WTC11 (cell line): ENCODE measurements at regions not wholly inside any gene's neighbourhood (a gene's known extent, or its start where the extent isn't known, plus 50 kb on each side); places are given as distances from the start of the nearest gene placed in this dataset.

Experiments
- CBFB ChIP-seq: sonication (generic); formaldehyde crosslinking; IDR thresholded peaks from 2 replicates; pipeline ENCODE4 v1.8.1; 2022; ENCODE audit warnings: mild to moderate bottlenecking, low read depth, missing genetic modification reagents
- IRF2 ChIP-seq: sonication (generic); formaldehyde crosslinking; IDR thresholded peaks from 2 replicates; pipeline ENCODE4 v1.8.0; 2022; ENCODE audit warnings: low read depth, missing genetic modification reagents, borderline replicate concordance
- NR2C2 ChIP-seq: sonication (generic); formaldehyde crosslinking; IDR thresholded peaks from 2 replicates; pipeline ENCODE4 v1.8.0; 2022; ENCODE audit warnings: mild to moderate bottlenecking, missing genetic modification reagents
- SP1 ChIP-seq: sonication (generic); formaldehyde crosslinking; conservative IDR thresholded peaks from 2 replicates; pipeline ENCODE4 v1.8.1; 2022; ENCODE audit warnings: missing genetic modification reagents
- TF ChIP-seq, protein P1 (sequence below): sonication (generic); formaldehyde crosslinking; IDR thresholded peaks from 2 replicates; pipeline ENCODE4 v1.8.0; 2022; ENCODE audit warnings: mild to moderate bottlenecking, missing genetic modification reagents
- TF ChIP-seq, protein P2 (sequence below): sonication (generic); formaldehyde crosslinking; IDR thresholded peaks from 2 replicates; pipeline ENCODE4 v1.8.0; 2022; ENCODE audit warnings: mild to moderate bottlenecking, missing genetic modification reagents
- TF ChIP-seq, protein P3 (sequence below): fragments of 200-600 bp; IDR thresholded peaks from 2 replicates; pipeline ENCODE4 v1.8.0; 2022; ENCODE audit warnings: antibody characterized with exemption
- TF ChIP-seq, protein P4 (sequence below): sonication (generic); formaldehyde crosslinking; IDR thresholded peaks from 2 replicates; pipeline ENCODE4 v1.8.1; 2022; ENCODE audit warnings: low read depth, missing genetic modification reagents, borderline replicate concordance

DNA sequence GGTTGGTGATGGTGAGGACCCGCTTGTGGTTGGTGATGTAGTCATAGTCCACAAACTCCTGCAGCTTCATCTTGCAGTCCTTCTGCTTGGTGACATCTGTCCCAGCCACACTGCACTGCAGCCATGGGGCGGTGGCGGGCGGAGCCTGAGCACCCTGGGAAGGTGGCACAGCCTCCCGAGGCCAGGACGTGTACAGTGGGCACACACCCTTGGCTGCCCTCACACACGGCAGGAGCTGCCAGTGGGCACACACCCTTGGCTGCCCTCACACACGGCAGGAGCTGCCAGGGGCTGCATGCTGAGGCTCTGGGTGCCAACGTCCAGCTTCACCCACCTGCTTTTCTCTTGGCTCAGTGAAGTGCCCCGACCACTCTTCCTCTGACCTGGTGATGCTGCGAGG lies 128.7 kb downstream of the TUBA3C start:
- TF ChIP-seq, protein P1, sequence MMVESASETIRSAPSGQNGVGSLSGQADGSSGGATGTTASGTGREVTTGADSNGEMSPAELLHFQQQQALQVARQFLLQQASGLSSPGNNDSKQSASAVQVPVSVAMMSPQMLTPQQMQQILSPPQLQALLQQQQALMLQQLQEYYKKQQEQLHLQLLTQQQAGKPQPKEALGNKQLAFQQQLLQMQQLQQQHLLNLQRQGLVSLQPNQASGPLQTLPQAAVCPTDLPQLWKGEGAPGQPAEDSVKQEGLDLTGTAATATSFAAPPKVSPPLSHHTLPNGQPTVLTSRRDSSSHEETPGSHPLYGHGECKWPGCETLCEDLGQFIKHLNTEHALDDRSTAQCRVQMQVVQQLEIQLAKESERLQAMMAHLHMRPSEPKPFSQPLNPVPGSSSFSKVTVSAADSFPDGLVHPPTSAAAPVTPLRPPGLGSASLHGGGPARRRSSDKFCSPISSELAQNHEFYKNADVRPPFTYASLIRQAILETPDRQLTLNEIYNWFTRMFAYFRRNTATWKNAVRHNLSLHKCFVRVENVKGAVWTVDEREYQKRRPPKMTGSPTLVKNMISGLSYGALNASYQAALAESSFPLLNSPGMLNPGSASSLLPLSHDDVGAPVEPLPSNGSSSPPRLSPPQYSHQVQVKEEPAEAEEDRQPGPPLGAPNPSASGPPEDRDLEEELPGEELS (CRISPR knock-in tag) = no peak
- TF ChIP-seq, protein P2, sequence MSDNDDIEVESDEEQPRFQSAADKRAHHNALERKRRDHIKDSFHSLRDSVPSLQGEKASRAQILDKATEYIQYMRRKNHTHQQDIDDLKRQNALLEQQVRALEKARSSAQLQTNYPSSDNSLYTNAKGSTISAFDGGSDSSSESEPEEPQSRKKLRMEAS (CRISPR knock-in tag) = no peak
- TF ChIP-seq, protein P3, sequence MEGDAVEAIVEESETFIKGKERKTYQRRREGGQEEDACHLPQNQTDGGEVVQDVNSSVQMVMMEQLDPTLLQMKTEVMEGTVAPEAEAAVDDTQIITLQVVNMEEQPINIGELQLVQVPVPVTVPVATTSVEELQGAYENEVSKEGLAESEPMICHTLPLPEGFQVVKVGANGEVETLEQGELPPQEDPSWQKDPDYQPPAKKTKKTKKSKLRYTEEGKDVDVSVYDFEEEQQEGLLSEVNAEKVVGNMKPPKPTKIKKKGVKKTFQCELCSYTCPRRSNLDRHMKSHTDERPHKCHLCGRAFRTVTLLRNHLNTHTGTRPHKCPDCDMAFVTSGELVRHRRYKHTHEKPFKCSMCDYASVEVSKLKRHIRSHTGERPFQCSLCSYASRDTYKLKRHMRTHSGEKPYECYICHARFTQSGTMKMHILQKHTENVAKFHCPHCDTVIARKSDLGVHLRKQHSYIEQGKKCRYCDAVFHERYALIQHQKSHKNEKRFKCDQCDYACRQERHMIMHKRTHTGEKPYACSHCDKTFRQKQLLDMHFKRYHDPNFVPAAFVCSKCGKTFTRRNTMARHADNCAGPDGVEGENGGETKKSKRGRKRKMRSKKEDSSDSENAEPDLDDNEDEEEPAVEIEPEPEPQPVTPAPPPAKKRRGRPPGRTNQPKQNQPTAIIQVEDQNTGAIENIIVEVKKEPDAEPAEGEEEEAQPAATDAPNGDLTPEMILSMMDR = no peak
- TF ChIP-seq, protein P4, sequence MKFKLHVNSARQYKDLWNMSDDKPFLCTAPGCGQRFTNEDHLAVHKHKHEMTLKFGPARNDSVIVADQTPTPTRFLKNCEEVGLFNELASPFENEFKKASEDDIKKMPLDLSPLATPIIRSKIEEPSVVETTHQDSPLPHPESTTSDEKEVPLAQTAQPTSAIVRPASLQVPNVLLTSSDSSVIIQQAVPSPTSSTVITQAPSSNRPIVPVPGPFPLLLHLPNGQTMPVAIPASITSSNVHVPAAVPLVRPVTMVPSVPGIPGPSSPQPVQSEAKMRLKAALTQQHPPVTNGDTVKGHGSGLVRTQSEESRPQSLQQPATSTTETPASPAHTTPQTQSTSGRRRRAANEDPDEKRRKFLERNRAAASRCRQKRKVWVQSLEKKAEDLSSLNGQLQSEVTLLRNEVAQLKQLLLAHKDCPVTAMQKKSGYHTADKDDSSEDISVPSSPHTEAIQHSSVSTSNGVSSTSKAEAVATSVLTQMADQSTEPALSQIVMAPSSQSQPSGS (CRISPR knock-in tag) = no peak
- TF ChIP-seq IRF2 = no peak
- TF ChIP-seq NR2C2 (CRISPR knock-in tag) = no peak
- TF ChIP-seq CBFB = no peak
- no peak for TF ChIP-seq SP1 (CRISPR knock-in tag)
